ENCODE measurements at regions not wholly inside any gene's neighbourhood (a gene's known extent, or its start where the extent isn't known, plus 50 kb on each side); places are given as distances from the start of the nearest gene placed in this dataset.

- no peak overlapping the region for H2AFZ ChIP-seq
- 72% methylated on average over 2 of the region's 2 CpGs for WGBS (ENCODE audit: low lambda C conversion rate, missing lambda C conversion rate)
Measured at GRCh38 chr21:27388825-27389224, 421.9 kb upstream of the ADAMTS5 start.

GRCh38 chr21:27382404-27382803 is 415.5 kb upstream of the ADAMTS5 start:
- Histone ChIP-seq H3K27me3 (no peaks in the 10 kb centered on the region), H3K4me2 (no peak overlapping the region), H3K4me3 (no peak overlapping the region), H2AFZ (no peak overlapping the region), H3K9me3 (ENCODE audit: low read depth) (no peaks in the 10 kb centered on the region), H3K9me2 (replicated peaks; ENCODE audit: insufficient read depth) (no peaks in the 10 kb centered on the region), H3K36me3 (replicated peaks; ENCODE audit: insufficient read depth, low read depth) (no peaks in the 10 kb centered on the region), H4K20me1 (ENCODE audit: insufficient read depth, poor library complexity, severe bottlenecking) (no peaks in the 10 kb centered on the region), H3K27ac (no peak overlapping the region), H3K79me2 (no peaks in the 10 kb centered on the region), H3K4me1 (ENCODE audit: insufficient read depth) (no peaks in the 10 kb centered on the region)
- WGBS (ENCODE audit: low lambda C conversion rate, missing lambda C conversion rate), result 90% methylated on average over 4 of the region's 4 CpGs
- TF ChIP-seq CTCF (IDR thresholded peaks at IDR 0.05; ENCODE audit: poor library complexity) (no peak), EZH2 (IDR thresholded peaks at IDR 0.05; ENCODE audit: borderline replicate concordance) (no peak), EZH2phosphoT487 (IDR thresholded peaks at IDR 0.05; ENCODE audit: low read depth, severe bottlenecking, unreplicated experiment) (no peak)
- DNase-seq (ENCODE audit: low spot score), result no peak

More at GRCh38 chr21:27388825-27389224, 421.9 kb upstream of the ADAMTS5 start:
- no peaks in the 10 kb centered on the region for H3K9me3 ChIP-seq (ENCODE audit: low read depth)
- H3K4me3 ChIP-seq, result no peak overlapping the region
- no peak overlapping the region for H3K4me2 ChIP-seq
- H3K27ac ChIP-seq, result no peak overlapping the region
- H3K27me3 ChIP-seq, result no peaks in the 10 kb centered on the region
- H3K4me1 ChIP-seq (ENCODE audit: insufficient read depth), result no peaks in the 10 kb centered on the region
- H4K20me1 ChIP-seq (ENCODE audit: insufficient read depth, poor library complexity, severe bottlenecking), result no peaks in the 10 kb centered on the region
- no peaks in the 10 kb centered on the region for H3K36me3 ChIP-seq (replicated peaks; ENCODE audit: insufficient read depth, low read depth)
- DNase-seq (ENCODE audit: low spot score), result no peak
- H3K9me2 ChIP-seq (replicated peaks; ENCODE audit: insufficient read depth), result no peaks in the 10 kb centered on the region
- H3K79me2 ChIP-seq, result no peaks in the 10 kb centered on the region
- TF ChIP-seq EZH2 (IDR thresholded peaks at IDR 0.05; ENCODE audit: borderline replicate concordance) (no peak), EZH2phosphoT487 (IDR thresholded peaks at IDR 0.05; ENCODE audit: low read depth, severe bottlenecking, unreplicated experiment) (no peak), CTCF (IDR thresholded peaks at IDR 0.05; ENCODE audit: poor library complexity) (no peak)

- no peaks in the 10 kb centered on the region for H3K9me2 ChIP-seq (replicated peaks; ENCODE audit: insufficient read depth)
- H3K79me2 ChIP-seq, result no peaks in the 10 kb centered on the region
- H3K4me2 ChIP-seq, result no peak overlapping the region
- H3K9me3 ChIP-seq (ENCODE audit: low read depth), result no peaks in the 10 kb centered on the region
- no peak overlapping the region for H3K27ac ChIP-seq
- no peaks in the 10 kb centered on the region for H3K4me1 ChIP-seq (ENCODE audit: insufficient read depth)
- TF ChIP-seq EZH2phosphoT487 (IDR thresholded peaks at IDR 0.05; ENCODE audit: low read depth, severe bottlenecking, unreplicated experiment), result no peak
- no peak for TF ChIP-seq EZH2 (IDR thresholded peaks at IDR 0.05; ENCODE audit: borderline replicate concordance)
- TF ChIP-seq CTCF (IDR thresholded peaks at IDR 0.05; ENCODE audit: poor library complexity), result no peak
- no peaks in the 10 kb centered on the region for H3K27me3 ChIP-seq
- no peak overlapping the region for H2AFZ ChIP-seq
- no peak for DNase-seq (ENCODE audit: low spot score)
- no peaks in the 10 kb centered on the region for H3K36me3 ChIP-seq (replicated peaks; ENCODE audit: insufficient read depth, low read depth)
- H4K20me1 ChIP-seq (ENCODE audit: insufficient read depth, poor library complexity, severe bottlenecking), result no peaks in the 10 kb centered on the region
- WGBS (ENCODE audit: low lambda C conversion rate, missing lambda C conversion rate), result 81% methylated on average over 2 of the region's 2 CpGs
- H3K4me3 ChIP-seq, result no peak overlapping the region
Measured at GRCh38 chr21:27380303-27380702, 413.4 kb upstream of the ADAMTS5 start.

GRCh38 chr21:27379354-27379753 is 412.5 kb upstream of the ADAMTS5 start:
- H3K27ac ChIP-seq, result no peak overlapping the region
- H4K20me1 ChIP-seq (ENCODE audit: insufficient read depth, poor library complexity, severe bottlenecking), result no peaks in the 10 kb centered on the region
- no peaks in the 10 kb centered on the region for H3K4me1 ChIP-seq (ENCODE audit: insufficient read depth)
- no peak overlapping the region for H3K4me3 ChIP-seq
- no peaks in the 10 kb centered on the region for H3K79me2 ChIP-seq
- H3K9me2 ChIP-seq (replicated peaks; ENCODE audit: insufficient read depth), result no peaks in the 10 kb centered on the region
- H3K36me3 ChIP-seq (replicated peaks; ENCODE audit: insufficient read depth, low read depth), result no peaks in the 10 kb centered on the region
- WGBS (ENCODE audit: low lambda C conversion rate, missing lambda C conversion rate), result 52% methylated on average over 4 of the region's 4 CpGs
- no peaks in the 10 kb centered on the region for H3K27me3 ChIP-seq
- no peaks in the 10 kb centered on the region for H3K9me3 ChIP-seq (ENCODE audit: low read depth)
- DNase-seq (ENCODE audit: low spot score), result no peak
- no peak overlapping the region for H2AFZ ChIP-seq
- no peak overlapping the region for H3K4me2 ChIP-seq
- TF ChIP-seq EZH2phosphoT487 (IDR thresholded peaks at IDR 0.05; ENCODE audit: low read depth, severe bottlenecking, unreplicated experiment), result no peak
- no peak for TF ChIP-seq EZH2 (IDR thresholded peaks at IDR 0.05; ENCODE audit: borderline replicate concordance)
- TF ChIP-seq CTCF (IDR thresholded peaks at IDR 0.05; ENCODE audit: poor library complexity), result no peak
